ENCODE measurements at regions not wholly inside any gene's neighbourhood (a gene's known extent, or its start where the extent isn't known, plus 50 kb on each side); places are given as distances from the start of the nearest gene placed in this dataset.

DNA sequence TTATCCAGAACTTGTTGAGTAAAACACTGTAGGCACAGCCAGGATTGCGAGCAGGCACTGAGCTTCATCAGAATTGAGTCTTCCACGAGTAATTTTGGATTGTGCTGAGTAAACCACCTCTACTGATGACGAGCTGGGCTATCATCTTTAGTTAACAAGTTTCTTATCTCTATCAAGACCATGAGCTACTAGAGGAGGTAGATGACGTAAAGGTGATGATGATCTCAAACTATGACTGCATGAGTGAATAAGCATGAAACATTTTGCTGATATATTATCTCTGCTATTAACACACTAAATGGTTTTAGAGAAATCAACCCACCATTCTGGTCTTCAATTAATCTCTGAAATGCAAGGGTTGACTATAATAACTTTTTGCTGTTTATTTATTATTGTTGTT is 506.0 kb downstream of the GBE1 start:
- TF ChIP-seq POLR2AphosphoS5 (IDR thresholded peaks at IDR 0.05; ENCODE audit: low read depth, low read length): no peak
- TF ChIP-seq TAF1 (IDR thresholded peaks at IDR 0.05; ENCODE audit: borderline replicate concordance, low read depth, low read length): no peak
- no peak for TF ChIP-seq POLR2A (IDR thresholded peaks at IDR 0.05; ENCODE audit: low read depth, low read length)
